GM21619 (cell line): ENCODE measurements at regions not wholly inside any gene's neighbourhood (a gene's known extent, or its start where the extent isn't known, plus 50 kb on each side); places are given as distances from the start of the nearest gene placed in this dataset.

Experiments used
- ATAC-seq: cut with Tn5 transposase; IDR thresholded peaks from one replicate; pipeline ENCODE4 v1.9.1; 2021; ENCODE audit not compliant: unreplicated experiment

DNA sequence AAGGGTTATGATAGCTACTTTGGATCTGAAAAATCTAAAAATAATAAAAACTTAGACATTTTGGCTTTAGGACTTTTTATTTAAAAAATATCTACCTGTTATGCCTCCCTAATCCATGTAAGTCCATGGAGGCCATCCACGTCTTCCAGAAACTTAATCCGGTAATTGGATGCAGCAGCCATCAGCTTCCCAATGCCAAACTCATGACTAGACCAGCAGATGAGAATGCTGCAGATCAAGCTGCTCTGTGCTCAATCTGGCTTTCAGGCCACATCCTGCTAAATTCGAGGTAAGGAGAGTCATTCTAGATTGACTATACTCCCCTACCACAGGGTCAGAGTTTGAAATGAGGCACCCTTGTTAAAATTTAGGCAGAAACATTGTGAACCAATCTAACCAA, 168.5 kb upstream of the TCERG1L start:
- no peak for ATAC-seq

- no peak for ATAC-seq
Observed at GRCh38 chr10:131480861-131481260, 169.3 kb upstream of the TCERG1L start.

GRCh38 chr10:131485732-131486131, 174.2 kb upstream of the TCERG1L start:
- ATAC-seq, result no peak

GRCh38 chr10:131487822-131488221, 176.3 kb upstream of the TCERG1L start:
- ATAC-seq, result no peak

DNA sequence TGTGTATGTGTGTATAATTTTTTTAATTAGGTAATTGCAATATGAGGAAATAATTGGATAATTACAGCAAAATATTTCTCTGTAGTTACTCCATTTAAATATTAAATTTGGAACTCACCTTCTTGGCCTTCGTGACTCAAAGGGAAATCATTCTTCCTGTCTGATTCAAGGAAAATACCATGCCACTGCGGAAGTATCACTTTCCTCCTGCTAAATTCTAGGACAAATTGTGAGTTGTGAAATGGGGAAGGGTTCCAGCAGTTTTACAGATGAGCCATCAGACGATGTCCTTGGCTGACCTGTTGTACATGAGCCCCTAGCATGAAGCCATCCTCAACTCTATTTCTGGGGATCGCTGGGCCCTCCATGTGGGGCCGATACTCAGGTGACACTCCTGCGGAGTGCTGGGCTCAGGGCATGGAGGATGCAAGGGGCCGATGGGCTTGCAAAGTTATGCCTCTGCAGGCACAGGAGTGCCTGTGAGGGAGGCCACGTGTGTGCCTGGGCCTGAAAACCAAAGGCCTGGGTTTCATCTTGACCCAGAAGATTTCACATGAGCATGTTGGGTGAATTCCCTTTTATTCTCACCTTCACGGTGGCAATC, 179.6 kb upstream of the TCERG1L start:
- no peak for ATAC-seq

DNA sequence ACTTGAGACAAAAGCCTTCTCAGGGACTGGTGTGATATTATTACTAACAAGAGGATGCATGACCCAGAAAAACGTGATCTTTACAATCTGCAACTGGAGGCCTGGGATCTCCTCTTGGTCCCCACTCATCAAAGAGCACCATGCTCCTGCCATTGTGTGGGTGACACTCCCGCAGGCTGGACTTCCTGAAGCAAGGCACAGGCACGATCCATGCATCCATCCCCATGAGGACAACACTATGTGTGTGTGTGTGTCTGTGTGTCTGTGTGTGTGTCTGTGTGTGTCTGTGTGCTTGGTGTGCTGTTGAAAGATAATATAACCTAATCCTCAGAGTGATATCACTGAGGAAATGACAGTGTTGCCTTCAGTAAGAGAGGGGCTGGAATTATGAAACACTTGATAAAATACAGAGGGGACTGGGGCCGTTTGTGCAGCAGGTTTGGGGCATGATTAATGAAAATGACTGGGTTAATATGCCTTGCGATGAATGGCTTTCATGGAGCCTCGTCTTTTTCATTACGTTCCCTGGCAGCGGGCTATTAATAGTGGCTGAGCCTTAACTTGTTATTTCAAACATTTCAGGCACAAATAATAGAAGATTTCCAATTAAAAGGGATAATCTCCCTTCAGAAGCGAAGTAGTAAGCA, 180.8 kb upstream of the TCERG1L start:
- no peak for ATAC-seq

DNA sequence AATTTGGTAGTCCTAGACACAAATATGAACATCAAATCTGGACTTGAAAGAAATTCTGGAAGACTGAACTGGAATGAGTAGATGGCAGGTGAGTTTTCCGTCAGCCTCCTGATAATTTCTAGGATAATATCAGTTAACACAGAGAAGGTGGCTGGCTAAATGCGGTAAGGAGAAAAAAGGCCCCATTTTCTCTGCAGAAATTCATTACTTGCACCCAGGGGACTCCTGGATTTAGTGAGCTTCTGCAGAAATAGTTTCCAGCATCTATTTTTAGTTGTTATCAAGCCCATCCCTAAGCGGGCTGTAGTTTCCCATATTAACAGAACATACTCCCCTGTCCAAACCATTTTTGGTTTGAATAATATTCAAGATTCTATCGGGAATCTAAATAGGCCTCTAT, 181.9 kb upstream of the TCERG1L start:
- no peak for ATAC-seq

DNA sequence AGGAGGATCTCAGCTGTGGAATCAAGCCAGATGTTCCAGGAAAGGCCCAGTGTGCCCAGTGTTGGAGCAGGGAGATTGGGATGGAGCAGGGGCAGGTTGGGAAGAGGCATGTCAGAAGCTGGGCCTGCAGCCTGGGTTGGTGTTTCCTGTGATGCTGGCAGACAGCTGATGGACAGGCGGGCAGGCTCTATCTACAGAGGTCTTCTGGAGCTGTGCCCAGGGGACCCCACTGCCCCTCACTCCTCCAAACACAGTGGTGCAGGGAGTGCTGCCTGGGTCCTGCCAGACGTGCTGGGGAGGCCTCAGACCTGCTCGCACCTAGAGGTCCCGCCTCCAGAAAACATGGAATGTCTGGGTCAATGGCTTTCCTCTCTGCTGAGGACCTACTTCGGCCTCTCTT, 182.9 kb upstream of the TCERG1L start:
- no peak for ATAC-seq

DNA sequence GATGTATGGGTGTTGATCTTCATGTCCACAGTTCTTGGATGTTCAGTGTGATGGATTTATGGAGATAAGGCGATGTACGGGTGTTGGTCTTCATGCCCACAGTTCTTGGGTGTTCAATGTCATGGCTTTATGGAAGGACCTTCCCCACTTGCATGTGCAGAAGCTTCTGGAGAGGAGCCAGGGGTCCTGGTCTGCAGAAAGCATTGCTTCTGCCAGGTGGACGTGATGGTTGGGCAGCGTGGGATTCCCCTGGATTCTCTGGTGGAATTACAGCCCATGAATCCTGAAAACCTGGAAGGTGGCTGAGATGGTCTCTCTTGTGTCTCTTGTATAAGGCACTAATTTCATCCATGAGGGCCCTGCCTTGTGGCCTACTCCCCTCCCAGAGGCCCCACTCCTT, 183.7 kb upstream of the TCERG1L start:
- no peak for ATAC-seq

GRCh38 chr10:131495892-131496291, 184.4 kb upstream of the TCERG1L start:
- ATAC-seq, result no peak

DNA sequence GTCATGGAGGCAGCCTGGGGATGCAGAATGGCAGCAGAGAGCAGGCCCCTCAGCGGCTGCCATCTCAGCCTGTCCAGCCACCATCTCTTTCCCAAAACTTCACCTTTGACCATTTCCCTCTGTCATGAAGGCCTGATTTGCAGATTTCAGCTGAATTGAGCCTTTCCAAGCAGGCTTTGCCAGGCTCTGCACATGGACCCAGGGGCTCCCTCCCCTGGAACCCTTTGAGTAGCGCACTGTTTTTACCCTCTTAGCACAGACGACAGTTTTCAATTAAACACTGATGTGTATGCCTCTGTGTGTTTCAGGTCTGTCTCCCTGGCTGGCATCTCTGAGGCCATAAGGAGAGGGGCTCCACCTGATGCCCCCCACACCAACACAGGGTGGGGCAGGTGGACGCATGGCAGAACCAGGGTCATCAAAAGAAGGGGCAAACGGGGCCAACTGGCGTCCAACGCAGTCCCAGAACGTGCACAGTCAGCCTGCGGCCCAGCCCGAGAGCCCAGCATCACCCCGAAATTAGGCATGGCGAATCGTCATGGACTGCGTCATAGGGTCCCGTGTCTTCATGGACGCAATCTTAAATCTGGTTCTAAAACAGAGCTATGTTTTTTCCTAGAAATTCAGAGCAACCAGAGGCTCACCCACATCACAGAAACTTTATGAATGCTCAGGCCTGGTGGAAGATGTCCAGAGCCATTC, 185.0 kb upstream of the TCERG1L start:
- no peak for ATAC-seq

- no peak for ATAC-seq
Observed at GRCh38 chr10:131499566-131499965, 188.0 kb upstream of the TCERG1L start.

GRCh38 chr10:131500181-131500580, 188.7 kb upstream of the TCERG1L start:
- ATAC-seq, result no peak

DNA sequence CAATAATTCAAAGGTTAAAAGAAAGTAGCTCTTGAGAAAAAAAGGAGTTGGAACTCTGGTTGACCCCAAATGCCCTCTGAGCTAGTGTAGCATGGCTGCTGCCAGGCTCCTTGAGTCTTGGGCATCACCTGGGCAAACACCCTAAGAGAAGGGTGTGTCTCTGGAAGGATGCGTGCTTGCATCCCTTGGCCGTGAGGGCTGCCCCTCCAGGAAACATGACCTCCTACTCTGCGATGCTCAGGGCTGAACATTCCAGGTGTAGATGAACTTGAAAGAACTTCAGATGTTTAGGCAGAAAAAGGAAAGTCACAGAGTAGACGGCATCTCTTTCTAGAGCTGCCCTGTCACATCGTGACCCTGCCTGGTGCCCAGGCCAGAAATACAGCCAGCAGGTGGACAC, 189.4 kb upstream of the TCERG1L start:
- no peak for ATAC-seq

DNA sequence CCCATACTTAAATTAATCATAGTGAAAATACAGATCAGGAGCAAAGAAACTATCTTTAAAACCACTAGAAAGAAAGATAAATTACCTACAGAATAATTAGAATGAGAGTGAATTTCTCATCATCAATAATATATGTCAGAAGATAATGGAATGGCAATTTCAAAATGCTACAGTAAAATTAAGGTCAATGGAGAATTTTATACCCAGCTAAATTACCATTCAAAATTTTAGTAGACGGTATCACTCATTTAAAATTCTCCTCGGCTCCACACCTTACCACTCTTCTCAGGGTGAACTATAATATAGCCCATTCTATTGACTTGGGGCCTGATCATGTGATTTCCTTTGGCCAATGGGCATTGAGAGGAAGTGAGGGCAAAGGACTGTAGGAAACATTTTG, 192.5 kb upstream of the TCERG1L start:
- ATAC-seq, result no peak

DNA sequence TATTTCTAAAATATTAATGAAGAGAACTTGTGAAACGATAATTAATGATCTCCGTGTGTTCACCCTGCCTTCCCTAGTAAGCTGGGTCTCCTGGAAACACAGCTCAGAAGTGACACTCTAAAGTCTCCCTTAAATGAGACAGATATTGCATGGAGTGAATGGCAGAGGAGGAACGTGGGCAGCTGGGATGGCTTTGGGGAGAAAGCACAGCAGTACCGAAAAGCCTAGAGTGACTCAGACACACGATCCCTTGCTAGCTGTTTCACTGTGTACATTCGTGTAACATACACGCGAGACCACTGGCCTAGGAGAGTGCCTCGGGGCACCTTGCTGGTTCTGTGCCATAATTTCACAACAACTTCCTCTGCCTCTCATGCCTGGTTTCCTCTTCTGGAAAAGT, 199.9 kb upstream of the TCERG1L start:
- no peak for ATAC-seq

GRCh38 chr10:131512852-131513251, 201.3 kb upstream of the TCERG1L start:
- no peak for ATAC-seq

DNA sequence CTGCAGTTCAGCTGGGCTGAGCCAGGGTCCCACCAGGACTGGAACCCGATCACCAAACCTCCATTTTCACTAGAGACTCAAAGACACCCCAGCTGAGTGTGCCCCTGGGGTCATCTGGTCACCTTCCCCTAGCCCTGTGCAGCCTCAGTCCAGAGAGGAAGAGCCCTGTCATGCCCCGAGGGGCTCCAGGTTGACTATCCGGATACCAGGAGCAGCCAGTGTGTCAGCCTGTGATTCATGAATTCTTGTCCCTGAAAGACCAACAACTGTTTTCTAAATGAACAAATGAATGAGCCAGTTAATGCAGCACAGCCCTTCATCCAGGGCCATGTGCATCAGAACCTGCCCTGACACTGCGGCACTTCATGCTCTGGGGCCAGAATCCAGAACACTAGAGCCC, 201.9 kb upstream of the TCERG1L start:
- ATAC-seq, result no peak

GRCh38 chr10:131513901-131514300, 202.4 kb upstream of the TCERG1L start:
- no peak for ATAC-seq

GRCh38 chr10:131514454-131514853, 202.9 kb upstream of the TCERG1L start:
- ATAC-seq, result no peak

- ATAC-seq, result no peak
Observed at GRCh38 chr10:131516285-131516684, 204.8 kb upstream of the TCERG1L start.

GRCh38 chr10:131517781-131518180, 206.3 kb upstream of the TCERG1L start:
- ATAC-seq, result no peak
